Liver (tissue), 8 donors: ENCODE measurements at regions not wholly inside any gene's neighbourhood (a gene's known extent, or its start where the extent isn't known, plus 50 kb on each side); places are given as distances from the start of the nearest gene placed in this dataset.

Experiments
- DNase-seq: peaks from one replicate; pipeline ENCODE4 v3.0.0-alpha.2; 2017; ENCODE audit warnings: low spot score
- H3K27ac ChIP-seq, 2 donors: one replicate each; pipeline ENCODE4 v1.7.0; 2013; ENCODE audit warnings: inconsistent platforms in 2 of 2, low read length in 2 of 2, control low read depth in 1 of 2, low read depth in 1 of 2, mild to moderate bottlenecking in 1 of 2
- H3K27me3 ChIP-seq, 4 donors: one replicate each; pipeline versions ENCODE4 v1.6.1 to v1.7.0; 2013; ENCODE audit warnings: low read length in 3 of 4, inconsistent platforms in 1 of 4, mild to moderate bottlenecking in 1 of 4, moderate library complexity in 1 of 4; ENCODE audit not compliant: control insufficient read depth in 4 of 4, insufficient read depth in 4 of 4
- H3K36me3 ChIP-seq, 4 donors: one replicate each; pipeline versions ENCODE4 v1.6.1 to v1.7.0; 2013; ENCODE audit warnings: low read length in 3 of 4, mild to moderate bottlenecking in 3 of 4, low read depth in 1 of 4, moderate library complexity in 1 of 4; ENCODE audit not compliant: control insufficient read depth in 4 of 4, insufficient read depth in 3 of 4
- H3K4me1 ChIP-seq, 4 donors: one replicate each; pipeline versions ENCODE4 v1.6.1 to v1.7.0; 2013; ENCODE audit warnings: low read length in 3 of 4, mild to moderate bottlenecking in 3 of 4, moderate library complexity in 1 of 4; ENCODE audit not compliant: control insufficient read depth in 4 of 4, insufficient read depth in 4 of 4
- H3K4me3 ChIP-seq, 3 donors: one replicate each; pipeline versions ENCODE4 v1.6.1 to v1.7.0; 2013; ENCODE audit warnings: low read length in 3 of 3, control low read depth in 1 of 3, low read depth in 1 of 3, mild to moderate bottlenecking in 1 of 3
- H3K9ac ChIP-seq, 2 donors: one replicate each; pipeline ENCODE4 v1.7.0; 2013; ENCODE audit warnings: low read length in 2 of 2, mild to moderate bottlenecking in 2 of 2, moderate library complexity in 2 of 2, control low read depth in 1 of 2, low read depth in 1 of 2
- H3K9me3 ChIP-seq, 4 donors: one replicate each; pipeline versions ENCODE4 v1.6.1 to v1.7.0; 2013; ENCODE audit warnings: low read length in 3 of 4; ENCODE audit not compliant: control insufficient read depth in 4 of 4
- CTCF ChIP-seq: fragments of 150-350 bp; IDR thresholded peaks from 2 replicates; pipeline ENCODE4 v1.5.1; 2017; ENCODE audit warnings: improper control_type of control experiment, low read depth, low read length; ENCODE audit not compliant: missing input control
- EGR1 ChIP-seq, 2 donors: IDR thresholded peaks; 2 replicates each; pipeline ENCODE4 v1.6.1; 2016 to 2018; ENCODE audit warnings: antibody characterized with exemption in 2 of 2, low read depth in 2 of 2
- FOXA1 ChIP-seq: IDR thresholded peaks from 2 replicates; pipeline ENCODE4 v1.6.1; 2016; ENCODE audit warnings: antibody characterized with exemption
- HNF4A ChIP-seq, 2 donors: conservative IDR thresholded peaks; 2 replicates each; pipeline ENCODE4 v1.6.1; 2016; ENCODE audit warnings: antibody characterized with exemption in 2 of 2, mild to moderate bottlenecking in 2 of 2
- HNF4G ChIP-seq: IDR thresholded peaks from 2 replicates; pipeline ENCODE4 v1.6.1; 2016; ENCODE audit warnings: antibody characterized with exemption
- JUND ChIP-seq, 2 donors: IDR thresholded peaks; 2 replicates each; pipeline ENCODE4 v1.6.1; 2016; ENCODE audit warnings: antibody characterized with exemption in 2 of 2
- RAD21 ChIP-seq, 2 donors: IDR thresholded peaks; 2 replicates each; pipeline ENCODE4 v1.6.1; 2016; ENCODE audit warnings: antibody characterized with exemption in 2 of 2, mild to moderate bottlenecking in 2 of 2
- REST ChIP-seq: IDR thresholded peaks from 2 replicates; pipeline ENCODE4 v1.6.1; 2016; ENCODE audit warnings: antibody characterized with exemption, mild to moderate bottlenecking
- SP1 ChIP-seq: IDR thresholded peaks from 2 replicates; pipeline ENCODE4 v1.6.1; 2018; ENCODE audit warnings: antibody characterized with exemption, mild to moderate bottlenecking
- TAF1 ChIP-seq: conservative IDR thresholded peaks from 2 replicates; pipeline ENCODE4 v1.6.1; 2016; ENCODE audit warnings: antibody characterized with exemption, mild to moderate bottlenecking
- YY1 ChIP-seq: IDR thresholded peaks from 2 replicates; pipeline ENCODE4 v1.6.1; 2016; ENCODE audit warnings: antibody characterized with exemption, mild to moderate bottlenecking
- ZBTB33 ChIP-seq: IDR thresholded peaks from 2 replicates; pipeline ENCODE4 v1.6.1; 2016; ENCODE audit warnings: antibody characterized with exemption
- WGBS: extraction: QIAGEN DNeasy Blood & Tissue Kit; methylation state at CpG from one replicate; pipeline ENCODE4 v1.1.7; 2013; 5-methylcytosine and 5-hydroxymethylcytosine counted together
- TF ChIP-seq, protein P1 (sequence below): IDR thresholded peaks from 2 replicates; pipeline ENCODE4 v1.6.1; 2016; ENCODE audit warnings: antibody characterized with exemption
- TF ChIP-seq, protein P2 (sequence below): IDR thresholded peaks from 2 replicates; pipeline ENCODE4 v1.6.1; 2016; ENCODE audit warnings: antibody characterized with exemption
- donor health status: healthy.
- donor health status: healthy.
- donor health status: healthy.
- donor health status: healthy.
- donor health status: healthy.

- DNase-seq, result no peak
- no peak overlapping the region for H3K9ac ChIP-seq
- no peak overlapping the region for H3K4me3 ChIP-seq
- H3K4me1 ChIP-seq, result no peaks in the 10 kb centered on the region
- no peaks in the 10 kb centered on the region for H3K27me3 ChIP-seq
- H3K9me3 ChIP-seq, result no peaks in the 10 kb centered on the region
- no peak for TF ChIP-seq EGR1 (IDR thresholded peaks at IDR 0.05; ENCODE audit: low read depth in 2 of 2)
- no peak for TF ChIP-seq HNF4G
- no peak for TF ChIP-seq ZBTB33
- TF ChIP-seq, protein P1, sequence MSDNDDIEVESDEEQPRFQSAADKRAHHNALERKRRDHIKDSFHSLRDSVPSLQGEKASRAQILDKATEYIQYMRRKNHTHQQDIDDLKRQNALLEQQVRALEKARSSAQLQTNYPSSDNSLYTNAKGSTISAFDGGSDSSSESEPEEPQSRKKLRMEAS, result no peak
- TF ChIP-seq JUND (IDR thresholded peaks at IDR 0.05), result no peak
- TF ChIP-seq, protein P2, sequence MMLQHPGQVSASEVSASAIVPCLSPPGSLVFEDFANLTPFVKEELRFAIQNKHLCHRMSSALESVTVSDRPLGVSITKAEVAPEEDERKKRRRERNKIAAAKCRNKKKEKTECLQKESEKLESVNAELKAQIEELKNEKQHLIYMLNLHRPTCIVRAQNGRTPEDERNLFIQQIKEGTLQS, result no peak
- TF ChIP-seq SP1, result no peak
- TF ChIP-seq YY1, result no peak
- TF ChIP-seq CTCF, result no peak
- no peak for TF ChIP-seq HNF4A (conservative IDR thresholded peaks at IDR 0.05)
- no peak for TF ChIP-seq FOXA1
- no peak for TF ChIP-seq RAD21 (IDR thresholded peaks at IDR 0.05)
- H3K36me3 ChIP-seq, result no peaks in the 10 kb centered on the region
- H3K27ac ChIP-seq, result no peak overlapping the region
- WGBS, result 80% methylated on average over 4 of the region's 4 CpGs
These were observed 174.1 kb downstream of the RPS24 start for GRCh38 chr10:78207776-78208175.

GRCh38 chr10:78209970-78210369, 176.3 kb downstream of the RPS24 start:
- Histone ChIP-seq H3K27ac (no peak overlapping the region), H3K4me3 (no peak overlapping the region), H3K4me1 (no peaks in the 10 kb centered on the region), H3K9ac (no peak overlapping the region), H3K27me3 (no peaks in the 10 kb centered on the region), H3K36me3 (no peaks in the 10 kb centered on the region), H3K9me3 (no peaks in the 10 kb centered on the region)
- TF ChIP-seq TAF1, result no peak
- no peak for TF ChIP-seq REST
- TF ChIP-seq HNF4A (conservative IDR thresholded peaks at IDR 0.05), result no peak
- WGBS, result 93% methylated on average over 4 of the region's 4 CpGs
- no peak for DNase-seq
